Ureter (tissue), 1 donor: ENCODE measurements at regions not wholly inside any gene's neighbourhood (a gene's known extent, or its start where the extent isn't known, plus 50 kb on each side); places are given as distances from the start of the nearest gene placed in this dataset.

ENCODE experiments used
- DNase-seq: peaks from one replicate; pipeline ENCODE4 v3.0.0-alpha.2; 2020; ENCODE audit warnings: low spot score
- donor health status: DM: yes; HTN: yes; CAD: no.

DNA sequence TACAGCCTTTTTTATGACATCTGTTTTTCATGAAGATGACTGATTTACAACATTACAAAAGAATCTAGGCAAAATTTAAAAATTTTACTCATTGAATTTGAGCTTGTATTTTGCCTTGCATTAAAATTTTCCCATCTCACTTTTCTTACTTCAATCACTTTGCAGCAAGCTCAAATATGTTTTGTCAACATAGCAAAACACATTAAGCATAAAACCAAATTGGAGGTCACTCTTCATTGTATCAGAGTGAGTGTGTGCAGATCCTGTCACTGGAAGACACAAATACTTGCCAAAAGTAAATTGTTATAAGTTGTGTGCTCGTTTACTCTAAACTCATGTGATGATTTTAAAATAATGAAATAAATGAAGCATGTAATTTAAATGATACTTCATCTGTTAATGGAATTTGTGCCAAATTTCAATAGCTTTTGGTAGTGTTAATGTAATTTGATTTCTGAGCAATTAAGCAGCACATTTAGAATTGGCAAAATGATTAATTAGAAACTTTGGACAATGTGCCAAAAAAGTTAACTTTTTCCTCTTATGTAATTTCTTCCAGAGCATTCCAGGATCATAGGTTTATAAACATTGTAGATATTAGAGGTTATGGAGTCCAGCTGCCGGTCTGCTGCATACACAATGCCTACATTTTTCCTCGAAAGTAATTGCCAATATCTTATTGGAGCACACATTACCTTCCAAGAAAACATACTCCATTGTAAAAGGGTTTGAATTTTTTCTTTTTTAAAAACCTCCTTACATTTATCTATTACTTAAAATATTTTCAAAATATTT is 1078.2 kb upstream of the LRRTM3 start:
- no peak for DNase-seq

DNA sequence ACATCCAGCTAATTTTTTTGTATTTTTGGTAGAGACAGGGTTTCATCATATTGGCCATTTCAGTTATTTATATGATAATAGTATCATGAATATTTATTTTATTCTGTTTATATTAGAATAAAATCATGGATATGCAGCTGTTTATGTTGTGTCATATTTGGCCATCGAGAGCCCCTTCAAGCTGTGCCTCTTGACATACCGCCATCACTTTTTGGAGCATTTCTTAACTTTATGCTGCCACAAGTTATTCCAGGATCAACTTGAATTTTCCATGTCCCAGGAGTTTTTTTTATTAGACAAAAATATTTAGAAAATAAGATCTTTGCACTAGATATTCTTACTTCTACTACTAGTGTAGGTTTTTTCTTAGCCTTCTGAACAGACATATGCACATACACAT is 1067.0 kb upstream of the LRRTM3 start:
- no peak for DNase-seq

DNA sequence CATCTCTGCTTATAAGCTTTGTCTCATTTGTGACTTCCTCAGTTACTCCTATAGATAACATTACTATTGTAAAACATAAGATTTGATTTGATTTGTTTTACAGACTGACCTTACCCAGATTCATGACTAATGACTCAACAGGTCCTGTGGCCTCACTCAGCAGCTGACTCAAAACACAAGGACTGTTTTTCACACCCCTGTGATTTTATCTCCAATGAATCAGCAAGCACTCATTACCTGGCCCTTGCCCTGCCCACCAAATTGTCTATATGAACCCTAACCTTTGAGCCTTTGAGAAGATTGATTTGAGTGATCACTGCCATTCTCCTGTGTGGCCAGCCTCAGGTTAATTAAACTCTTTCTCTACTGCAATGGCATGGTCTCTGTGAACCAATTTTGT is 1064.6 kb upstream of the LRRTM3 start:
- no peak for DNase-seq
